ENCODE measurements at regions not wholly inside any gene's neighbourhood (a gene's known extent, or its start where the extent isn't known, plus 50 kb on each side); places are given as distances from the start of the nearest gene placed in this dataset.
"Not testable (repeated sequence)": the region's sequence is repeated elsewhere in the genome, so short reads cannot be mapped to it uniquely, and the experiment has no call there.

DNA sequence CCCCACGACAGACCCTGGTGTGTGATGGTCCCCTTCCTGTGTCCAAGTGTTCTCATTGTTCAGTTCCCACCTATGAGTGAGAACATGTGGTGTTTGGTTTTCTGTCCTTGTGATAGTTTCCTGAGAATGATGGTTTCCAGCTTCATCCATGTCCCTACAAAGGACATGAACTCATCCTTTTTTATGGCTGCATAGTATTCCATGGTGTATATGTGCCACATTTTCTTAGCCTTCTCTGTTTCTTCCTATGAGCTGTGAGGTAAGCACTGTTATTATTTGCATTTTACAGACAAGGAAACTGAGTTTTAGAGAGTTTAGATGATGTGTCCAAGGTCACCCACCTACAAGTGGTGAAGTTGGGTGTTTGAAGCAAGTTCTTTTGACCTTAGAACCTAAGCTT is 51.1 kb upstream of the BNC1 start:
- not testable (repeated sequence) for DNase-seq (ENCODE audit: low spot score); H3K27ac ChIP-seq; H3K4me3 ChIP-seq

DNA sequence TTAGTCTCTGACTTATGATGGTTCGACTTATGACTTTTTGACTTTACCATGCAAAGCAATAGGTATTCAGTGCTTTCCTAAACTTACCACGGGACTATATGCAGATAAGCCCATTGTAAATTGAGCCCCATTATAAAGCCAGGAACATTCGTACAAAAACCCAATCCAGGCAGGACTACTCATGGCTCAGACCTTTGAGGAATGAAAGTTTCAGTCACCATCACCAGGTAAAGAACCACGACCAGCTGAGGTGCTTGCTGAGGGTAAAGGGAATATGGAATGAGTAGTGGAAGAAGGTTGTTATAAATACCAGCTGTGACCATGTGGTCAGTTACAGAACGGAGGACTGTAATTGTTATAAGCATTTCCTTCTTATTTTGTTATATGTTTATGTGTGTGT is 54.9 kb upstream of the BNC1 start:
- no peak for DNase-seq (ENCODE audit: low spot score)
- H3K4me3 ChIP-seq = no peak overlapping the region
- H3K27ac ChIP-seq = no peak overlapping the region
- TF ChIP-seq CTCF (IDR thresholded peaks at IDR 0.05) = no peak

DNA sequence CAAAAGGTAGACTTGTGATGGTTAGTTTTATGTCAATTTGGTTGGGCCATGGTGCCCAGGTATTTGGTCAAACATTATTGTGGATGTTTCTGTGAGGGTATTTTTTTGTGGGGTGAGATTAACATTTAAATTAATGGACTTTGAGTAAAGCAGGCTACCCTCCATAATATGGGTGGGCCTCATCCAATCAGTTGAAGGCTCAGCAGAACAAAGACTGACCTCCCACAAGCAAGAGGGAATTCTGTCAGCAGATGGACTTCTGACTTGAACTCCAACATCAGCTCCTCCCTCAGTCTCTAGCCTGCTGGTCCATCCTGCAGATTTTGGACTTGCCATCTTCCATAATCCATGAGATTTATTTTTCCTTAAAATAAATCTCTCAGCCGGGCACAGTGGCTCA is 55.6 kb upstream of the BNC1 start:
- Histone ChIP-seq H3K4me3 (no peak overlapping the region), H3K27ac (no peak overlapping the region)
- no peak for TF ChIP-seq CTCF (IDR thresholded peaks at IDR 0.05)
- no peak for DNase-seq (ENCODE audit: low spot score)

DNA sequence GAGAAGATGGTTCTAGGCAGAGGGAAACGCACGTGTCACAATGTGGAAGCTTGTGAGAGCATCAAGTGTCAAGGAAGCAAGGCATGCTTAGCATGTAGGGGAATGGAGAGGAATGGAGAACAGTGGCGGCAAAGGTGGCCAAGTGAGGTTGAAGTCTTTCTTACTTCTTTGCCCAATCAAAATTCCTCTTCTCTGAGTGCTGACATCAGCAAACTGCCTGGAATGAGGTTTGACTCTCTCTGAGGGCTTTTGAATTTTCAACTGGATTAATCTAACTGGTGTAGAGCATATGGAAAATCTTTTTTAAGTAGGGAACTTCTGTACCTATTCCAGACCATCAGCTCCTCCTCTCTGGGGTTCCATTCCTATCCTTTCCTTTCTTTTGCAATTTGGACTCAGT is 61.9 kb upstream of the BNC1 start:
- no peak for DNase-seq (ENCODE audit: low spot score)
- no peak for TF ChIP-seq CTCF (IDR thresholded peaks at IDR 0.05)
- H3K4me3 ChIP-seq = no peak overlapping the region
- H3K27ac ChIP-seq = no peak overlapping the region

DNA sequence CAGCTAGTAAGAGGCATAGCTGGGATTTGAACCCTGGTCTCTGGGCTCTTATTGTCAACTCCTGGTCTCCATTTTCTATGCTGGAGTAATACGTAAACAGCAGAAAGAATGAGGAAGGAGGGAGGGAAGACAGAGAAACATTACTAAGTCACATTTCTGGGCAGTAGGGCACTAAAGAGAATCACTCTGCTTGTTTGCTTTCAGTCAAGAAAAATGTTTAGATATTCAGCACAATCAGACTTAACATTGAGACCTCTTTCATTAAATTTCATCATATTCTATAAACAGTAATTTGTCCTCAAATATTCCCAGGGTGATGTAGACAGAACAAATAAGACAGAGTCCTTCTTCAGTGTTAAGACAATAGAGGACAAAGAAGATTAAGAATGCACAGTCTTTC is 67.7 kb upstream of the BNC1 start:
- DNase-seq (ENCODE audit: low spot score) = no peak
- H3K27ac ChIP-seq = no peak overlapping the region
- no peak overlapping the region for H3K4me3 ChIP-seq
- no peak for TF ChIP-seq CTCF (IDR thresholded peaks at IDR 0.05)

GRCh38 chr15:83356501-83357399 is 72.3 kb upstream of the BNC1 start:
- no peak for DNase-seq (ENCODE audit: low spot score)
- H3K4me3 ChIP-seq = no peak overlapping the region
- no peak for TF ChIP-seq CTCF (IDR thresholded peaks at IDR 0.05)
- H3K27ac ChIP-seq = no peak overlapping the region

DNA sequence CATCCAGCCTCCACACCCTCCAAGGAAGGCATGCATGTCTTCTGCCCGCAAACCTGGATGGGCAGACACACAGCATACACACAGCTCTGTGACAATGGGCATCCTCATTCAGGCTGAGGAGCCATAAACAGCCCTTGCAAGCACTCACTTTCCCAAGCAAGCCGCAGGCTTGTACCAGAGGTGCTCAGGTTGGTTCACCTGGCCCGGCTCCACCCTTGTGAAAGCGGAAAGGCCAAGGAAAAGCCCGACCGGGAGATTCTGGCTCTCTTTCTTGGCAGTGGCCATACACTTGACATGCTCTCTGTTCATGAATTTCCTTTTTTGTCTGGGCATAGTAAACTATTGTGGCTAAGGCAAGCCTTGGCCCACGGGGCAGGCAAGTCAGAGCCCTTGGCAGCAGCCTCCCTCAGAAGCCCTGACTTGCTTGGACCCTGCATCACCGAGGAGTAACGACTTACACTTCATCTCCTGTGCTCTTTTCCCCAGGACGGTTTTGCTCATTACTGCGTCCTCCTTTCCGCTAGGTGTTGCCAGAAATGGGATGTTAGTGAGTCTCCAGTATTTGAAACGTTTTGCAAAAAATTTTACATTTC is 74.6 kb upstream of the BNC1 start:
- Histone ChIP-seq H3K27ac (no peak overlapping the region), H3K4me3 (no peak overlapping the region)
- no peak for DNase-seq (ENCODE audit: low spot score)
- TF ChIP-seq CTCF (IDR thresholded peaks at IDR 0.05) = no peak
